HepG2 (cell line): ENCODE measurements at regions not wholly inside any gene's neighbourhood (a gene's known extent, or its start where the extent isn't known, plus 50 kb on each side); places are given as distances from the start of the nearest gene placed in this dataset.

Source experiments
- ATAC-seq: fragments of 200-7000 bp; cut with Tn5 transposase; 3 replicates; pipeline ENCODE4 v1.9.1; 2020; ENCODE audit warnings: mild to moderate bottlenecking, moderate library complexity
- BruUV-seq: library from RNA; stranded (reverse); fragments of 400-500 nt; replicated peaks from 2 replicates; lab custom pipeline; 2021; lab: Mats Ljungman, UMichigan
- CTCF ChIA-PET: fragments of 300-600 bp; formaldehyde crosslinking; extraction: SDS; loops from one replicate; lab custom pipeline; 2021; ENCODE audit warnings: low total read pairs, inconsistent platforms, low intra/inter-chr PET ratio; lab: Yijun Ruan, JAX
- POLR2A ChIA-PET: fragments of 350-600 bp; sonication (Branson Sonifier 250); formaldehyde crosslinking; loops from one replicate; lab custom pipeline; 2020; ENCODE audit warnings: antibody characterized with exemption, inconsistent platforms; lab: Yijun Ruan, JAX
- DNase-seq: peaks from one replicate; pipeline ENCODE4 v3.0.0-alpha.2; 2015; ENCODE audit warnings: low spot score
- FAIRE-seq: peaks from 3 replicates; lab custom pipeline; 2011; peaks lifted over from hg19 to GRCh38; lab: Jason Lieb, UNC
- H2AFZ ChIP-seq: one replicate; pipeline ENCODE4 v1.6.1; 2011; ENCODE audit warnings: low read length, inconsistent platforms
- H3K27ac ChIP-seq: fragments of 300-600 bp; 3 replicates; pipeline ENCODE4 v1.8.0; 2011; ENCODE audit warnings: mixed run types, mild to moderate bottlenecking, mixed read lengths, low read length, inconsistent platforms; ENCODE audit not compliant: insufficient read depth; ENCODE audit errors: extremely low read length
- H3K27me3 ChIP-seq, 2 experiments: fragments of 200-600 bp in 1 of 2; 2 replicates in 1 of 2; 3 replicates in 1 of 2; pipeline versions ENCODE4 v1.6.0 to v1.8.0; 2011; ENCODE audit warnings: low read length in 2 of 2, mild to moderate bottlenecking in 2 of 2, moderate library complexity in 2 of 2, inconsistent platforms in 1 of 2; ENCODE audit not compliant: insufficient read depth in 2 of 2, control insufficient read depth in 1 of 2
- H3K36me3 ChIP-seq, 2 experiments: fragments of 200-600 bp in 1 of 2; replicated peaks in 1 of 2; 2 replicates in 1 of 2; 3 replicates in 1 of 2; pipeline versions ENCODE4 v1.5.1 to v1.8.0; 2011; ENCODE audit warnings: low read length in 2 of 2, inconsistent platforms in 1 of 2; ENCODE audit not compliant: insufficient read depth in 2 of 2, control insufficient read depth in 1 of 2
- H3K4me1 ChIP-seq: 2 replicates; pipeline ENCODE4 v1.5.1; 2012; ENCODE audit warnings: low read length, inconsistent platforms; ENCODE audit not compliant: insufficient read depth
- H3K4me2 ChIP-seq: 2 replicates; pipeline ENCODE4 v1.6.0; 2011; ENCODE audit warnings: low read depth, low read length, inconsistent platforms
- H3K4me3 ChIP-seq, 3 experiments: fragments of 200-600 bp in 1 of 3; sonication (generic), shearing (Covaris generic) in 1 of 3; replicated peaks in 1 of 3; 2 replicates each; pipeline ENCODE4 v1.5.1; 2011 to 2016; ENCODE audit warnings: low read length in 3 of 3, inconsistent platforms in 2 of 3, low read depth in 2 of 3, mild to moderate bottlenecking in 2 of 3, control low read depth in 1 of 3, mixed read lengths in 1 of 3; ENCODE audit not compliant: insufficient read depth in 1 of 3
- H3K79me2 ChIP-seq: one replicate; pipeline ENCODE4 v1.6.1; 2011; ENCODE audit warnings: low read length, inconsistent platforms; ENCODE audit not compliant: insufficient read depth
- H3K9ac ChIP-seq: 2 replicates; pipeline ENCODE4 v1.6.0; 2011; ENCODE audit warnings: mild to moderate bottlenecking, low read depth, low read length, inconsistent platforms; ENCODE audit not compliant: insufficient read depth
- H3K9me3 ChIP-seq: 2 replicates; pipeline ENCODE4 v1.5.1; 2012; ENCODE audit warnings: mild to moderate bottlenecking, low read length
- H4K20me1 ChIP-seq: 2 replicates; pipeline ENCODE4 v1.6.0; 2011; ENCODE audit warnings: inconsistent platforms, mild to moderate bottlenecking, low read length, moderate library complexity; ENCODE audit not compliant: insufficient read depth
- RCOR2 ChIP-seq: IDR thresholded peaks from 2 replicates; pipeline ENCODE4 v1.6.1; 2016; ENCODE audit warnings: missing biosample characterization, missing genetic modification reagents
- SP2 ChIP-seq: sonication (generic); formaldehyde crosslinking; IDR thresholded peaks from 2 replicates; pipeline ENCODE4 v1.5.1; 2020; ENCODE audit warnings: mild to moderate bottlenecking, missing genetic modification reagents
- ZFYVE20 ChIP-seq: sonication (generic); formaldehyde crosslinking; IDR thresholded peaks from 2 replicates; pipeline ENCODE4 v1.8.0; 2023; ENCODE audit warnings: low read depth, mild to moderate bottlenecking, moderate library complexity, missing genetic modification reagents, borderline replicate concordance
- ZNF121 ChIP-seq: sonication (generic); formaldehyde crosslinking; IDR thresholded peaks from 2 replicates; pipeline ENCODE4 v1.5.0; 2020; ENCODE audit warnings: mild to moderate bottlenecking, missing genetic modification reagents
- ZNF264 ChIP-seq: sonication (generic); formaldehyde crosslinking; IDR thresholded peaks from 2 replicates; pipeline ENCODE4 v1.4.0; 2020; ENCODE audit warnings: missing genetic modification reagents
- ZNF609 ChIP-seq: sonication (generic); formaldehyde crosslinking; IDR thresholded peaks from 2 replicates; pipeline ENCODE4 v1.4.0; 2020; ENCODE audit warnings: mild to moderate bottlenecking, missing genetic modification reagents, borderline replicate concordance
- WGBS: methylation state at CpG from one replicate; pipeline ENCODE4 v1.1.6; 2017; ENCODE audit warnings: low lambda C conversion rate; 5-methylcytosine and 5-hydroxymethylcytosine counted together
- in situ Hi-C: cut with HindIII; loops from 2 replicates; pipeline ENCODE4 v1.10.0; 2017; ENCODE audit warnings: low pct_unique_long_range_greater_than_20kb; ENCODE audit not compliant: extremely low pct_ligation_motif_present
- intact Hi-C: fragments of 100-400 bp; cut with micrococcal nuclease; formaldehyde crosslinking; loops from one replicate; pipeline ENCODE4 v1.10.0; 2022; ENCODE audit not compliant: unreplicated experiment

DNA sequence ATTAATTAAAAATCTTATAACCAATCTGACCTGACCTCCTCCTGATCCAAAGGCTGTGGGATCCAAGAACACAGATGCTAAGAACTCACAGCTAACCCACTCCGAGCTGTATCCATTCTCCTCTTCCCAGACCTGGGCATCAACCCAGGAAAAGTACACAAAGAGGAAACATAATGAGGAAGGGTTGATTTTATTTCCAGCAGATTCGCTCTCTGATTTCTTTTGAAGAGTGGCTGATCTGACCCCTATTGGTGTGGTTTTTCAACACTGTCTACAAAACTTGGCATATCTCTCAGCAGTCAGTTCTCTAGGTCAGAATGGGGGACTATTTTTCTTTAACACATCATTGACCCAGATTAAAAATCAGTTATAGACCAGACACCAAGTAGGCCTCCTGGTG is 201.9 kb upstream of the UBASH3B start:
- Histone ChIP-seq H4K20me1 (no peaks in the 10 kb centered on the region), H3K36me3 (no peaks in the 10 kb centered on the region), H3K9me3 (no peaks in the 10 kb centered on the region), H3K27ac (no peak overlapping the region), H3K4me3 (no peak overlapping the region), H3K4me2 (no peak overlapping the region), H3K27me3 (no peaks in the 10 kb centered on the region; a peak in 1 of 5 replicates), H3K4me1 (no peaks in the 10 kb centered on the region), H3K9ac (no peak overlapping the region), H2AFZ (no peak overlapping the region), H3K79me2 (no peaks in the 10 kb centered on the region)
- ATAC-seq (no peak), DNase-seq (no peak), FAIRE-seq (no peak)
- intact Hi-C loops = no loop called here
- no TSS peak for BruUV-seq
- CTCF ChIA-PET = no interaction called here
- TF ChIP-seq ZNF264 = no peak
- no peak for TF ChIP-seq ZNF121
- no peak for TF ChIP-seq SP2 (CRISPR knock-in tag)
- TF ChIP-seq RCOR2 (CRISPR knock-in tag) = no peak
- no peak for TF ChIP-seq ZNF609
- no peak for TF ChIP-seq ZFYVE20 (CRISPR knock-in tag)
- in situ Hi-C loops = no loop called here
- WGBS = 21% methylated on average over 2 of the region's 2 CpGs
- POLR2A ChIA-PET = no interaction called here
